ENCODE measurements at regions not wholly inside any gene's neighbourhood (a gene's known extent, or its start where the extent isn't known, plus 50 kb on each side); places are given as distances from the start of the nearest gene placed in this dataset.

DNA sequence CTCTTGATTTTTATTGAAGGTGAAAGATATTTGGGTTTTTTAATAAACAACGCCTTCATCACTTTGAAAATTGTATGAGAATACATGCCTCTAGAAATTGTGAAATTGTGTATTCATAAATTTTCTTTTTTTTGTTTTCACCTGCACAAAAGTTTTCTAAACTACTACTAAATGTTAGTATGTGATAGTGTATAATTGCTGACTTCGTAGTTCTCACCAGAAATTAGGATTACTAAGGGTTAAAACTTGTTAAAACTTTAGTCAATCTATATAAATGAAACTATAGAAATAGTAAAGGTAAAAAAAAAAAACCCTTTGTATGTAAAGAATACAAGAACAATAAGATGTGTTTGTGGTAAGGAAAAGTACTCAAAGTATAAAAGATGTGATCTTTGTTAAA lies 496.5 kb upstream of the ATP2B1 start:
- TF ChIP-seq CTCF (IDR thresholded peaks at IDR 0.05; ENCODE audit: poor library complexity, severe bottlenecking) (no peak), RAD21 (conservative IDR thresholded peaks at IDR 0.05) (no peak), EZH2 (IDR thresholded peaks at IDR 0.05; ENCODE audit: borderline replicate concordance, insufficient read depth, low read length, poor library complexity, severe bottlenecking) (no peak), EP300 (conservative IDR thresholded peaks at IDR 0.05; ENCODE audit: poor library complexity, severe bottlenecking) (no peak), POLR2AphosphoS5 (IDR thresholded peaks at IDR 0.05) (no peak), TAF1 (IDR thresholded peaks at IDR 0.05; ENCODE audit: low read depth) (no peak), MXI1 (conservative IDR thresholded peaks at IDR 0.05; ENCODE audit: poor library complexity, severe bottlenecking) (no peak)
- TF ChIP-seq, protein P1, sequence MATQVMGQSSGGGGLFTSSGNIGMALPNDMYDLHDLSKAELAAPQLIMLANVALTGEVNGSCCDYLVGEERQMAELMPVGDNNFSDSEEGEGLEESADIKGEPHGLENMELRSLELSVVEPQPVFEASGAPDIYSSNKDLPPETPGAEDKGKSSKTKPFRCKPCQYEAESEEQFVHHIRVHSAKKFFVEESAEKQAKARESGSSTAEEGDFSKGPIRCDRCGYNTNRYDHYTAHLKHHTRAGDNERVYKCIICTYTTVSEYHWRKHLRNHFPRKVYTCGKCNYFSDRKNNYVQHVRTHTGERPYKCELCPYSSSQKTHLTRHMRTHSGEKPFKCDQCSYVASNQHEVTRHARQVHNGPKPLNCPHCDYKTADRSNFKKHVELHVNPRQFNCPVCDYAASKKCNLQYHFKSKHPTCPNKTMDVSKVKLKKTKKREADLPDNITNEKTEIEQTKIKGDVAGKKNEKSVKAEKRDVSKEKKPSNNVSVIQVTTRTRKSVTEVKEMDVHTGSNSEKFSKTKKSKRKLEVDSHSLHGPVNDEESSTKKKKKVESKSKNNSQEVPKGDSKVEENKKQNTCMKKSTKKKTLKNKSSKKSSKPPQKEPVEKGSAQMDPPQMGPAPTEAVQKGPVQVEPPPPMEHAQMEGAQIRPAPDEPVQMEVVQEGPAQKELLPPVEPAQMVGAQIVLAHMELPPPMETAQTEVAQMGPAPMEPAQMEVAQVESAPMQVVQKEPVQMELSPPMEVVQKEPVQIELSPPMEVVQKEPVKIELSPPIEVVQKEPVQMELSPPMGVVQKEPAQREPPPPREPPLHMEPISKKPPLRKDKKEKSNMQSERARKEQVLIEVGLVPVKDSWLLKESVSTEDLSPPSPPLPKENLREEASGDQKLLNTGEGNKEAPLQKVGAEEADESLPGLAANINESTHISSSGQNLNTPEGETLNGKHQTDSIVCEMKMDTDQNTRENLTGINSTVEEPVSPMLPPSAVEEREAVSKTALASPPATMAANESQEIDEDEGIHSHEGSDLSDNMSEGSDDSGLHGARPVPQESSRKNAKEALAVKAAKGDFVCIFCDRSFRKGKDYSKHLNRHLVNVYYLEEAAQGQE (IDR thresholded peaks at IDR 0.05; ENCODE audit: borderline replicate concordance): no peak

All from neural cell (in vitro differentiated cells).